ENCODE measurements at regions not wholly inside any gene's neighbourhood (a gene's known extent, or its start where the extent isn't known, plus 50 kb on each side); places are given as distances from the start of the nearest gene placed in this dataset.

DNA sequence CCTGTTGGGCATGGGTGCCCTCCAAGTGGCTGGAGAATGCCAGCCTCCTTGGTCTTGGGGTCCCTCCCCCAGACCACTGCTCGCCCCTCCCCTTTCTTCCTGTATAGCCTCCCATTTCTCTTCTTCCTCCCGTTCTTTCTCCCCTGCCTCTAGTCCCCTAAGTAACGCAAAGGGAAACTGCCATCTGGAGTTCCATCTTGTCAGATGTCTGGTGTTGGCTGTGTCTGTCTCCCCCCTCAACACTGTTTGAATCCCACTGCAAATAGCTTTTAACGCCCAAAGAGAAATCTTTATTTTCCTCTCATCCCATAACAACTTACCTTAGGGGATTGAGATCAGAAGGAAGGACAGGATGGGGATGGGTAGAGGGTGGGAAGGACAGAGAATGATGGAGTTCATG is 55.3 kb upstream of the CSF3R start:
- no peak for DNase-seq

DNA sequence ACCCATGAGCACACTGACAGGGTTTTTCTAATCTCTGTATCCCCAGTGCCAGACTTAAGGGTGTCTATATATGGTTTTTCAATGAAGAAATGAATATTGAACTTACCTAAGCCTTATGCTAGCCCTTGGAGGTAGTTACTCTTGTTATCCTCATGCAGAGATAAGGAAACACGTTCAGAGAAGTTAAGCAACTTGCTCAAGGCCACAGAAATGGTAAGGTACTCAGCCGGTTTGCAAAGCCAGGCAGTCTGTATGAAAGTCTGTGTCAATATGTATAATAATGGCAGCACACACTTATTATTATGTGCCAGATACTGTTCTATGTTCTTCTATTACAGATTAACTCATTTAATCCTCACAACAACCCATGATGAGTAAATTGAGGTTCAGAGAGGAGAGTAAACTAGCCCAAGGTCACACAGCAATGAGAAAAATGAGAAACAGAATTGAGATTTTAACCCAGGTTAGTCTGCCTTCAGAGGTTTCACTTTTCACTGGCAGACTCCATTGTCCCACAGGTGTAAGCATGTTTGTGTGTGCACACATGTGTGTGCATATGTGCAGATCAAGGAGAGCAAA is 54.6 kb upstream of the CSF3R start:
- DNase-seq, result no peak

DNA sequence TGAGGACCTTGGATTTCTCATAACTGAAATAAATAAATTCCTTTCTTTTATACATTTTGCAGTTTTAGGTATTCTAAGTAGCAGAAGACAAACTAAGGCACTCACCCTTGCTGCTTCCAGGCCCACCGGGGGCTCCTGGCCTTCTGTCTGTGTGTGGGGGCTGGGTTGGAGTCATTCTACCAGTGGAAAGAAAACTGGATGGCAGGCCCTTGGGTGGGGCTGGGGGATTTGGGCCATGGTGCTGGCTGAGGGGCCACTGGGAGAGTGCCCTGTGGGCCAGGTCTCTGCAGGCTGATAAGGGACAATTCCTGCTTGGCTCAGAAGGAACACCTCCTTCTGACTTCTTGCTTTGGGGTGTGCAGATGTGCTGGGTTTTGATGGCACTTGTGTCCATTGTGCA is 54.0 kb upstream of the CSF3R start:
- no peak for DNase-seq

DNA sequence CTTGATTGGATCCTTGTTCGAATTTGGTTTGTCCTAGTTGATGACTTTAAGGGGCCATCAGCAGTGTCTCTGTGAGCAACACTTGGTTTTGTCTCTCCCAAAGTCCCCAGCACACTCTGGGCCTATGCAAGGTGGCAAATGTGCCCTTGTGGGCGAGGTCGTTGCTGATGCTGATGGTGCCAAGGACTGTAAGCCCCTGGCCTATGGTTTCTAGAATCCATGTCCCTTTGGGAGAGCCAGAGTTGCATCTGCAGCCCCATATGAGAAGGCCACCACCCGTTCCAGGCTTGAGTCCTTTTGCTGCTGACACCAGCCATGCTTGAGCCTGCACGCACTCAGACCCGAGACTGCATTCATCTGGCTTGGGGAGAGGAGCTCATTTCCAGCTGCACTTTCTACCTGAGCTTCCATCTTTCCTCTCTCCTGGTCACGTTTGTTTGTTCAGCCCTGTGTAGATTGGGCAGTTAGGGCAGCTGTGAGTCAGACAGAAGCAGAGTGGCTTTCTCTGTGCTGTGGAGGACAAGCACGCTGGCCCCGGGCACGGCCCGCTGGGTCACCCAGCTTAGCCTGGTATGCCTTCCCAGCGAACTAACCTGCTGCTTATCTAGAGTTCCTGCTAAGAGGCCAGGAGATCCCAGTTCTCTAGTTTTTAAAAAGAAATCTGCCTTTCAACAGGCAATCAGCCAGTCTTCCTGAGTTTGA is 52.1 kb upstream of the CSF3R start:
- DNase-seq, result no peak

DNA sequence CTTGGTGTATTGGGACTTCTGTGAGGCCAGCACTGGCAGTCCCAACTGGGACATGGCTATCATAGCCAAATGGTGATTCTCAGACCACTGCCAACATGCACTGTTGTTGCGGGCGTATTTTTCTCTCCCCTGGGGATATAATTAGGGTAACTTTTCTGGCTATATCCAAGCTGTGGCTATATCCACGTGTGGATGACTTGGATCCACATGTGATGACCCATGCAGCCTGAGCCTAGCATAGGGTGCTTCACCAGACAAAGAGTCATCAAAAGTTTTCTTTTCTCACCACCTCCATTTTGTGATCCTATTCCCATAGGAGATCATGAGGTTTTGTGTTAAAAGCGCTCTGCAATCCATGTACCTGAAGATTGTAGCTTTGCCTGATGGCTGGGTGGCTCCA is 51.2 kb upstream of the CSF3R start:
- DNase-seq, result no peak

DNA sequence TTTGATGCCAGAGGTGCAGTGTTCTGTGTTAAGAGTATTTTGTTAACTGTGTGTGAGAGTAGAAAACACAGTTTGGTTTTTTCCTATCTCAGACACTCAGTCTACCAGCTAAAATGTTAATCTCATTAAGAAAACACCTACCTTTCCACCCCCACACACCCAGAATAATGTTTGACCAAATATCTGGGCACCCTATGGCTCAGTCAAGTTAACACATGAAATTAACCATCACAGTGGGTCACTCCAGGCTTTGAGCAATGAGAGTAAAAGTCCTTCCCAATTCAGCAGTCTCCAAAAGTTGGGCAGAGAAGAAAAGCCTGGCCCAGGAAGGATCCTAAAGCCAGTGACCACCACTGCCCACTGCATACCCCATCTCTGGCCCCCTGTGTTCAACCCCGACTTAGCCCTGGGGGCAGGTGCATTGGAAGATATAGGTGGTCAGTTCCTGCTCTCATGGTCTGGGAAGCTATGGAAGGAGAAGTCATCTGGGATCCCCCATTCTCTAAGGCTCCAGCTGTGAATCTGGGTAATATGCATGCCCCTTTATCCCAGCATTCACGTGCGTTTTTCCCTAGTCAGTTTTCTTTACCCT is 50.2 kb upstream of the CSF3R start:
- DNase-seq, result no peak
